NCI-H2227 treated with DMSO at 0.1 percent for 48 hours (cell line): ENCODE measurements at regions not wholly inside any gene's neighbourhood (a gene's known extent, or its start where the extent isn't known, plus 50 kb on each side); places are given as distances from the start of the nearest gene placed in this dataset.
"Not testable (repeated sequence)": the region's sequence is repeated elsewhere in the genome, so short reads cannot be mapped to it uniquely, and the experiment has no call there.

Experiments
- DNase-seq: peaks from one replicate; lab custom pipeline; 2025; lab: John Stamatoyannopoulos, UW

- no peak for DNase-seq
Measured at GRCh38 chr5:82894716-82895115, 182.5 kb downstream of the TMEM167A start.

- DNase-seq, result no peak
Measured at GRCh38 chr5:82889088-82889487, 188.1 kb downstream of the TMEM167A start.

- DNase-seq, result no peak
Measured at GRCh38 chr5:82886911-82887310, 190.3 kb downstream of the TMEM167A start.

- DNase-seq, result no peak
Measured at GRCh38 chr5:82885627-82886389, 191.4 kb downstream of the TMEM167A start.

- DNase-seq, result no peak
Measured at GRCh38 chr5:82884821-82885471, 192.2 kb downstream of the TMEM167A start.

GRCh38 chr5:82882316-82882715, 194.9 kb downstream of the TMEM167A start:
- no peak for DNase-seq

GRCh38 chr5:82881571-82882174, 195.5 kb downstream of the TMEM167A start:
- no peak for DNase-seq

- no peak for DNase-seq
Measured at GRCh38 chr5:82879089-82879488, 198.1 kb downstream of the TMEM167A start.

GRCh38 chr5:82873452-82873851, 203.7 kb downstream of the TMEM167A start:
- no peak for DNase-seq

- not testable (repeated sequence) for DNase-seq
Measured at GRCh38 chr5:82872321-82873288, 204.6 kb downstream of the TMEM167A start.

- no peak for DNase-seq
Measured at GRCh38 chr5:82865625-82866024, 211.6 kb downstream of the TMEM167A start.

GRCh38 chr5:82863266-82863665, 213.9 kb downstream of the TMEM167A start:
- peak; percentile 4 for DNase-seq

- DNase-seq, result no peak
Measured at GRCh38 chr5:82862711-82863110, 214.5 kb downstream of the TMEM167A start.

GRCh38 chr5:82862261-82862660, 214.9 kb downstream of the TMEM167A start:
- no peak for DNase-seq

- DNase-seq, result no peak
Measured at GRCh38 chr5:82861701-82862100, 215.5 kb downstream of the TMEM167A start.

GRCh38 chr5:82859451-82860140, 217.6 kb downstream of the TMEM167A start:
- DNase-seq, result no peak

- no peak for DNase-seq
Measured at GRCh38 chr5:82858151-82859025, 218.8 kb downstream of the TMEM167A start.

GRCh38 chr5:82855893-82856550, 221.2 kb downstream of the TMEM167A start:
- DNase-seq, result no peak

GRCh38 chr5:82854956-82855355, 222.2 kb downstream of the TMEM167A start:
- no peak for DNase-seq

GRCh38 chr5:82851471-82851870, 225.7 kb downstream of the TMEM167A start:
- DNase-seq, result no peak
